ENCODE measurements at regions not wholly inside any gene's neighbourhood (a gene's known extent, or its start where the extent isn't known, plus 50 kb on each side); places are given as distances from the start of the nearest gene placed in this dataset.

GRCh38 chrX:124829930-124830329 is 483.6 kb downstream of the SH2D1A start:
- no peak overlapping the region for H3K4me2 ChIP-seq (ENCODE audit: low read length)
- no peak overlapping the region for H3K4me3 ChIP-seq (replicated peaks in 1 of 2; ENCODE audit: low read depth in 1 of 2, low read length in 2 of 2)
- H4K20me1 ChIP-seq (ENCODE audit: insufficient read depth) = no peaks in the 10 kb centered on the region
- H3K27me3 ChIP-seq (ENCODE audit: insufficient read depth, low read length) = no peaks in the 10 kb centered on the region
- H3K36me3 ChIP-seq (ENCODE audit: control insufficient read depth in 1 of 2, insufficient read depth in 2 of 2, low read length in 2 of 2) = no peaks in the 10 kb centered on the region
- no peak for DNase-seq (ENCODE audit: low read depth, low spot score)
- ChIA-PET RAD21 (ENCODE audit: low non-redundant PET in 1 of 2, low total read pairs in 2 of 2, uncharacterized antibody in 2 of 2, unreplicated experiment in 2 of 2) (no interaction called here), CTCF (no interaction called here), POLR2A (no interaction called here)
- H3K4me1 ChIP-seq (ENCODE audit: control insufficient read depth in 1 of 2, insufficient read depth in 2 of 2, low read length in 2 of 2) = no peaks in the 10 kb centered on the region
- no peak for TF ChIP-seq TCF7L2 (IDR thresholded peaks at IDR 0.05; ENCODE audit: borderline replicate concordance, extremely low read depth, insufficient read depth, insufficient read length)
- TF ChIP-seq, protein P1, sequence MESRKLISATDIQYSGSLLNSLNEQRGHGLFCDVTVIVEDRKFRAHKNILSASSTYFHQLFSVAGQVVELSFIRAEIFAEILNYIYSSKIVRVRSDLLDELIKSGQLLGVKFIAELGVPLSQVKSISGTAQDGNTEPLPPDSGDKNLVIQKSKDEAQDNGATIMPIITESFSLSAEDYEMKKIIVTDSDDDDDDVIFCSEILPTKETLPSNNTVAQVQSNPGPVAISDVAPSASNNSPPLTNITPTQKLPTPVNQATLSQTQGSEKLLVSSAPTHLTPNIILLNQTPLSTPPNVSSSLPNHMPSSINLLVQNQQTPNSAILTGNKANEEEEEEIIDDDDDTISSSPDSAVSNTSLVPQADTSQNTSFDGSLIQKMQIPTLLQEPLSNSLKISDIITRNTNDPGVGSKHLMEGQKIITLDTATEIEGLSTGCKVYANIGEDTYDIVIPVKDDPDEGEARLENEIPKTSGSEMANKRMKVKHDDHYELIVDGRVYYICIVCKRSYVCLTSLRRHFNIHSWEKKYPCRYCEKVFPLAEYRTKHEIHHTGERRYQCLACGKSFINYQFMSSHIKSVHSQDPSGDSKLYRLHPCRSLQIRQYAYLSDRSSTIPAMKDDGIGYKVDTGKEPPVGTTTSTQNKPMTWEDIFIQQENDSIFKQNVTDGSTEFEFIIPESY (IDR thresholded peaks at IDR 0.05; ENCODE audit: extremely low read depth, insufficient replicate concordance, low read length) = no peak
- TF ChIP-seq SRF (IDR thresholded peaks at IDR 0.05; ENCODE audit: low read depth) = no peak
- TF ChIP-seq EGR1 (IDR thresholded peaks at IDR 0.05; ENCODE audit: low read depth) = no peak
- TF ChIP-seq SIN3A (IDR thresholded peaks at IDR 0.05; ENCODE audit: low read depth) = no peak
- TF ChIP-seq, protein P2, sequence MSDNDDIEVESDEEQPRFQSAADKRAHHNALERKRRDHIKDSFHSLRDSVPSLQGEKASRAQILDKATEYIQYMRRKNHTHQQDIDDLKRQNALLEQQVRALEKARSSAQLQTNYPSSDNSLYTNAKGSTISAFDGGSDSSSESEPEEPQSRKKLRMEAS (IDR thresholded peaks at IDR 0.05) = no peak
- TF ChIP-seq YY1 (IDR thresholded peaks at IDR 0.05; ENCODE audit: extremely low read depth, insufficient replicate concordance, low read depth, low read length) = no peak
- no peak for TF ChIP-seq ZNF274 (IDR thresholded peaks at IDR 0.05; ENCODE audit: low read depth, low read length)
- TF ChIP-seq ELF1 (IDR thresholded peaks at IDR 0.05; ENCODE audit: borderline replicate concordance, low read depth) = no peak
- TF ChIP-seq EZH2phosphoT487 (IDR thresholded peaks at IDR 0.05; ENCODE audit: borderline replicate concordance) = no peak
- H2AFZ ChIP-seq (ENCODE audit: low read depth, low read length, poor library complexity, severe bottlenecking) = no peak overlapping the region
- H3K9me3 ChIP-seq (ENCODE audit: control insufficient read depth in 1 of 2, insufficient read depth in 1 of 2, low read depth in 1 of 2, low read length in 2 of 2) = no peaks in the 10 kb centered on the region
- no peaks in the 10 kb centered on the region for H3K9me2 ChIP-seq (ENCODE audit: insufficient read depth)
- intact Hi-C loops (cut with micrococcal nuclease) = no loop called here
- H3K79me2 ChIP-seq (ENCODE audit: insufficient read depth, low read length) = no peaks in the 10 kb centered on the region
- no peak overlapping the region for H3K9ac ChIP-seq (ENCODE audit: low read length)
- ATAC-seq = no peak
- H3K27ac ChIP-seq (ENCODE audit: low read depth, low read length) = no peak overlapping the region
- BruUV-seq (replicated peaks) = no TSS peak

Measured in HCT116 (cell line).